IgD-negative memory B cell (primary cell): ENCODE measurements at regions not wholly inside any gene's neighbourhood (a gene's known extent, or its start where the extent isn't known, plus 50 kb on each side); places are given as distances from the start of the nearest gene placed in this dataset.
A peak's percentile ranks its signal among the peaks of the same experiment; 100 is the strongest.

ENCODE experiments used
- H3K27ac Mint-ChIP-seq, 3 donors: one replicate each; pipeline ENCODE4 v1.8.0; 2020 to 2022; ENCODE audit warnings: mild to moderate bottlenecking in 3 of 3, mixed read lengths in 3 of 3, moderate library complexity in 1 of 3
- H3K27me3 Mint-ChIP-seq: one replicate; pipeline ENCODE4 v1.8.0; 2021; ENCODE audit warnings: mixed read lengths
- H3K36me3 Mint-ChIP-seq: one replicate; pipeline ENCODE4 v1.8.0; 2020; ENCODE audit warnings: mild to moderate bottlenecking, mixed read lengths
- H3K4me1 Mint-ChIP-seq, 3 donors: one replicate each; pipeline ENCODE4 v1.8.0; 2020 to 2022; ENCODE audit warnings: mixed read lengths in 3 of 3, mild to moderate bottlenecking in 1 of 3
- H3K4me3 Mint-ChIP-seq, 4 donors: one replicate each; pipeline ENCODE4 v1.8.0; 2020 to 2022; ENCODE audit warnings: mild to moderate bottlenecking in 4 of 4, mixed read lengths in 4 of 4, moderate library complexity in 3 of 4
- H3K9me3 Mint-ChIP-seq, 3 donors: one replicate each; pipeline ENCODE4 v1.8.0; 2020 to 2021; ENCODE audit warnings: mixed read lengths in 3 of 3, mild to moderate bottlenecking in 1 of 3

GRCh38 chr9:88646539-88647300 lies 111.7 kb downstream of the NXNL2 start:
- no peaks in the 10 kb centered on the region for H3K4me1 Mint-ChIP-seq
- peaks cover 0 to 6% (median 4%) of the 10 kb centered on the region in 3 donors for H3K9me3 Mint-ChIP-seq
- no peaks in the 10 kb centered on the region for H3K36me3 Mint-ChIP-seq
- no peak overlapping the region for H3K4me3 Mint-ChIP-seq
- H3K27me3 Mint-ChIP-seq: peaks cover 5% of the 10 kb centered on the region
- H3K27ac Mint-ChIP-seq: peak overlapping the region in 1 of 3 donors; percentile 65

DNA sequence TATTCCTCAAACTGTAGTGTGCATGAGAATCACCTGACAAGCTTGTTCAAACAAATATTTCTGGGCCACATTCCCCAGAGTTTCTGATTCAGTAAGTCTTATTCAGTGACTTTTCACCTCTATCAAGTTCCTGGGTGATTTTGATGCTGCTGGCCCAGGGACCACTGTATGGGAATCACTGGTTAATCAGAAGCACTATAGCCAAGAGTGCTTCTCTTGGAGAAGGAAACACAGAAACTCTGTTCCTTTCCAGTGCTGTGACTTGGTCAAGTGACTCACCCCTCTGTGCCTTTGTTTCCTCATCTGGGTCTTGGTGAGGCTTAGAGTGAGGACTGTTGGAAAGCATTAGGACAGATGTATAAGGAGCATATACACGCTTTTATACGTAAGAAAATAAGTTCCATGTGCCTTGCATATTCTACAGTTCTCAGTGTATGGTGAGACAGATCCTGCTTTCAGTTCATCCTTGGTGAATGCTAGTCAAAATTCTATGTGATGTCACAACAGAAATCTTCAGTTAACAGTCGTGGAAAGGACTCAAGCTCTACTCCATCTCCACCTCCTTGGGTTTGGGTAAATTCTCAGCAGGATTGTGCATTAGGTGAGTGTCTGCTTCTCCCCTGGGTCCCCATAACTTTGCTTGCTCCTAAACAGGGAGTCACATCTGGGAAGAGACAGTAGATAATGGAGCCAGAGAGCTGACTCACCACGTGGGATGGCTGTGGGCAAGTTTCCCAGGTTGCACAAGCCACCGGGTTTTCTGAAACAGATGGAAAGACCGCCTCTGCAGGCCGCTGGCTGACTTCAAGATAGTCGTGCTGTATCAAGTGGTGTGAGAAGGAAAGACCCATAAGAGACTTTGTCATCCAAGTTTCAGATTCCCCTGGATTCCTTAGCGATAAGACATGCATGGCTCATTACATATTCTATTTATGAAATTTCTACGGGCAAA lies 117.0 kb downstream of the NXNL2 start:
- Mint-ChIP-seq H3K36me3 (no peaks in the 10 kb centered on the region), H3K4me1 (no peaks in the 10 kb centered on the region), H3K9me3 (peaks cover 0 to 2% (median 1%) of the 10 kb centered on the region in 3 donors), H3K27me3 (no peaks in the 10 kb centered on the region), H3K4me3 (no peak overlapping the region), H3K27ac (no peak overlapping the region)

DNA sequence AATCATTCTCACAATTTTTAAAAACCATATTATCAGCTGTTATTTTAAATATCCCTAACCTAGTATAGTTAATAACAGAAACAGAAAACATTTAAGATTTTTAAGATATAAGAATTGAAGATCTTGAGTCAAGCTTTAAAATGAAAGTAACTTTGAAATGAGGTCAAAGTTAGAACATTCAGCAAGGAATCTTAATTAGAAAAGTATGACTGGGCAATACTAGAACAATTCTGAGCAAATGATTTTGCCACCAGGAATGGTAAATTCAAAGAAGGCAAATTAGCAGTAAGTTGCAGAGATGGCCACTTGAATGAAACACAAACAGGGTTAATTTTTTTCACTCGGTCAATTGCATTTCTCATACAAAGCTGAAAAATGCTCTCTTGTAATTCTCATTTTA lies 117.9 kb downstream of the NXNL2 start:
- Mint-ChIP-seq H3K36me3 (no peaks in the 10 kb centered on the region), H3K27me3 (no peaks in the 10 kb centered on the region), H3K4me3 (no peak overlapping the region)

GRCh38 chr9:88653406-88653805 lies 118.4 kb downstream of the NXNL2 start:
- H3K9me3 Mint-ChIP-seq: peaks cover 0 to 1% (median 0%) of the 10 kb centered on the region in 3 donors
- no peaks in the 10 kb centered on the region for H3K36me3 Mint-ChIP-seq
- no peak overlapping the region for H3K27ac Mint-ChIP-seq
- no peak overlapping the region for H3K4me3 Mint-ChIP-seq
- H3K27me3 Mint-ChIP-seq: no peaks in the 10 kb centered on the region
- no peaks in the 10 kb centered on the region for H3K4me1 Mint-ChIP-seq

More for the DNA sequence above, 117.9 kb downstream of the NXNL2 start:
- no peak overlapping the region for H3K27ac Mint-ChIP-seq
- no peaks in the 10 kb centered on the region for H3K4me1 Mint-ChIP-seq
- H3K9me3 Mint-ChIP-seq: peaks cover 0 to 1% (median 0%) of the 10 kb centered on the region in 3 donors

DNA sequence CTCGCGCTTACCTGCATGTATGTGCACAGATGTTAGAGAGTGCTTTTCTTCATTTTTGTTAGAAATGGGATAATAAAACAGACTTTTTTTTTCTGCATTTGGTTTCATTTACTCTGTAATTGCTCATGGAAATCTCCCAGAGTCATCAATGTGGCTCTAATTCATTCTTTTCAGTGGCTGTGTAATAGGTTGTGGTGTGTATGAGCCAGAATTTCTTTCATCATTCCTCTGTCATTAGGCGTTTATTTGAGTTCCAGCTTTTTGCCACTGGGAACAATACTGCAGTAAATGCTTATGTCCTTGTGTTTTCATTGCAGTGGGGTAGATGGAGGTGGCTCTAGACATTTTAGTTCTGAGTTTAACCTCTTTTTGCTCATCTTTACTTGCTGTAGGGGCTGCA lies 118.9 kb downstream of the NXNL2 start:
- no peaks in the 10 kb centered on the region for H3K36me3 Mint-ChIP-seq
- peaks cover 0 to 1% (median 0%) of the 10 kb centered on the region in 3 donors for H3K9me3 Mint-ChIP-seq
- no peaks in the 10 kb centered on the region for H3K27me3 Mint-ChIP-seq
- no peak overlapping the region for H3K4me3 Mint-ChIP-seq
- H3K4me1 Mint-ChIP-seq: no peaks in the 10 kb centered on the region
- no peak overlapping the region for H3K27ac Mint-ChIP-seq

GRCh38 chr9:88657893-88658292 lies 122.9 kb downstream of the NXNL2 start:
- Mint-ChIP-seq H3K4me3 (no peak overlapping the region), H3K36me3 (no peaks in the 10 kb centered on the region), H3K9me3 (no peaks in the 10 kb centered on the region), H3K27me3 (no peaks in the 10 kb centered on the region), H3K4me1 (no peaks in the 10 kb centered on the region), H3K27ac (no peak overlapping the region)

GRCh38 chr9:88658311-88658822 lies 123.4 kb downstream of the NXNL2 start:
- Mint-ChIP-seq H3K27me3 (no peaks in the 10 kb centered on the region), H3K9me3 (no peaks in the 10 kb centered on the region), H3K4me1 (no peaks in the 10 kb centered on the region), H3K27ac (no peak overlapping the region), H3K4me3 (no peak overlapping the region), H3K36me3 (no peaks in the 10 kb centered on the region)

- Mint-ChIP-seq H3K9me3 (no peaks in the 10 kb centered on the region), H3K4me3 (no peak overlapping the region), H3K27me3 (no peaks in the 10 kb centered on the region), H3K4me1 (no peaks in the 10 kb centered on the region), H3K36me3 (no peaks in the 10 kb centered on the region), H3K27ac (no peak overlapping the region)
Observed at GRCh38 chr9:88659126-88659525, 124.1 kb downstream of the NXNL2 start.

GRCh38 chr9:88660611-88661010 lies 125.6 kb downstream of the NXNL2 start:
- Mint-ChIP-seq H3K9me3 (no peaks in the 10 kb centered on the region), H3K4me3 (no peak overlapping the region), H3K36me3 (no peaks in the 10 kb centered on the region), H3K27me3 (no peaks in the 10 kb centered on the region), H3K4me1 (no peaks in the 10 kb centered on the region), H3K27ac (no peak overlapping the region)

DNA sequence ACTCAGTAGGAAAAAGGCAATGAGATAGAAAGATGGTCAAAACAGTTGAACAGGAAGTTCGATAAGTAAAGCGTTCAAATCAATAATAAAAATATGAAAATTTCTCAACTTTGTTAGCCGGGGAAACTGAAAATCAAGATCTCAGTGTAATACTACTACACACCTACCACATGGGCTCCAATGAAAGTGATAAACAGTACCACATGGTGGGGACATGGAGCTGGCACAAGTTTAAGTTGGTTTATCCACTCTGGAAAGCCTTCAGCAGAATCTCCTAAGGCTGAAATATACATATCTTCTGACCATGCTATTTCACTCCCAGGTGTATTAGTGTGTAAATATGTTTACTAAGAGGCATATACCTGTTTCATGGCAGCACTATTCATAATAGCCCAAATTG lies 126.8 kb downstream of the NXNL2 start:
- Mint-ChIP-seq H3K4me1 (no peaks in the 10 kb centered on the region), H3K9me3 (no peaks in the 10 kb centered on the region), H3K4me3 (no peak overlapping the region), H3K27ac (no peak overlapping the region), H3K36me3 (no peaks in the 10 kb centered on the region), H3K27me3 (no peaks in the 10 kb centered on the region)

DNA sequence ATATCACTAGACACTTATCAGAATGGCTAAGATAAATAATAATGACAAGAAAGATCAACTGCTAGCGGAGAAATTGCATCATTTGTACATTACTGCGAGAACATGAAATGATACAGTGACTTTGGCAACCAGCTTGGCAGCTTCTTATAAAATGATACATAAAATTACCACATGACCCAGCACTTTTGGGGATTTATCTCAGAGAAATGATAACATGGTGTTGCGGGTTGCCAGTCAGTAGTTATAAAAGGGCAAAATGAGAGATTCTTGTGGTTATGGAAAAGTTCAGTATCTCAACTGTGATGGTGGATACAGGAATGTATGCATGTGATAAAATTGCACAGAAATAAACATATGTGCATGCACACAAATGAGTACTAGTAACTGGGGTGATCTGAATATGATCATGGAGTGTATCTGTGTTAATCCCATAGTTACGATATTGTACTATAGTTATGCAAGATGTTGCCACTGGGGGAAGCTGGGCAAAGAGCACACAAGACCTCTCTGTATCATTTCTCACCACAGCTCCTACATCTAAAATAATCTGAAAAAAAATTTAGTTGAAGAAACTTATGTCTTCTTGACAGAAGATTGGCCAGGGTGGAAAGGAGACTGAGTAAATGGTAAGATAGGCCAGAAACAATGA lies 128.9 kb downstream of the NXNL2 start:
- H3K27ac Mint-ChIP-seq: no peak overlapping the region
- H3K9me3 Mint-ChIP-seq: no peaks in the 10 kb centered on the region
- no peak overlapping the region for H3K4me3 Mint-ChIP-seq
- no peaks in the 10 kb centered on the region for H3K4me1 Mint-ChIP-seq
- H3K36me3 Mint-ChIP-seq: no peaks in the 10 kb centered on the region
- H3K27me3 Mint-ChIP-seq: no peaks in the 10 kb centered on the region

- H3K36me3 Mint-ChIP-seq: no peaks in the 10 kb centered on the region
- no peaks in the 10 kb centered on the region for H3K27me3 Mint-ChIP-seq
- H3K4me1 Mint-ChIP-seq: no peaks in the 10 kb centered on the region
- no peak overlapping the region for H3K27ac Mint-ChIP-seq
- no peak overlapping the region for H3K4me3 Mint-ChIP-seq
- peaks cover 0 to under 1% (median 0%) of the 10 kb centered on the region in 3 donors for H3K9me3 Mint-ChIP-seq
Observed at GRCh38 chr9:88664773-88665172, 129.8 kb downstream of the NXNL2 start.

GRCh38 chr9:88672874-88673689 lies 138.1 kb downstream of the NXNL2 start:
- Mint-ChIP-seq H3K4me1 (no peaks in the 10 kb centered on the region), H3K27ac (no peak overlapping the region), H3K4me3 (no peak overlapping the region), H3K9me3 (peaks cover 0 to 2% (median 0%) of the 10 kb centered on the region in 3 donors), H3K36me3 (no peaks in the 10 kb centered on the region), H3K27me3 (no peaks in the 10 kb centered on the region)

GRCh38 chr9:88673886-88674285 lies 138.9 kb downstream of the NXNL2 start:
- Mint-ChIP-seq H3K9me3 (peaks cover 0 to 2% (median 0%) of the 10 kb centered on the region in 3 donors), H3K27me3 (no peaks in the 10 kb centered on the region), H3K36me3 (peaks cover 2% of the 10 kb centered on the region)

More at GRCh38 chr9:88673886-88674285, 138.9 kb downstream of the NXNL2 start:
- H3K4me3 Mint-ChIP-seq: no peak overlapping the region
- no peak overlapping the region for H3K27ac Mint-ChIP-seq
- no peaks in the 10 kb centered on the region for H3K4me1 Mint-ChIP-seq
